BE2C (cell line): ENCODE measurements at regions not wholly inside any gene's neighbourhood (a gene's known extent, or its start where the extent isn't known, plus 50 kb on each side); places are given as distances from the start of the nearest gene placed in this dataset.
"Not testable (repeated sequence)": the region's sequence is repeated elsewhere in the genome, so short reads cannot be mapped to it uniquely, and the experiment has no call there.

Source experiments
- DNase-seq: peaks from one replicate; pipeline ENCODE4 v3.0.0-alpha.2; 2020
- H3K27me3 ChIP-seq: fragments of 250-450 bp; sonication (Bioruptor Pico); 2 replicates; pipeline ENCODE4 v1.5.1; 2020; ENCODE audit warnings: mild to moderate bottlenecking
- H3K36me3 ChIP-seq: fragments of 250-450 bp; sonication (Bioruptor Pico); 2 replicates; pipeline ENCODE4 v1.5.1; 2020; ENCODE audit warnings: mild to moderate bottlenecking
- H3K4me1 ChIP-seq: fragments of 250-450 bp; sonication (Bioruptor Pico); 2 replicates; pipeline ENCODE4 v1.5.1; 2020
- H3K4me3 ChIP-seq: 2 replicates; pipeline ENCODE4 v1.5.1; 2011; ENCODE audit warnings: low read depth, low read length
- H3K9me3 ChIP-seq: fragments of 250-450 bp; sonication (Bioruptor Pico); 2 replicates; pipeline ENCODE4 v1.5.1; 2020
- TF ChIP-seq, protein P1 (sequence below): IDR thresholded peaks from 2 replicates; pipeline ENCODE4 v1.5.1; 2012; ENCODE audit warnings: mild to moderate bottlenecking, low read depth, low read length

DNA sequence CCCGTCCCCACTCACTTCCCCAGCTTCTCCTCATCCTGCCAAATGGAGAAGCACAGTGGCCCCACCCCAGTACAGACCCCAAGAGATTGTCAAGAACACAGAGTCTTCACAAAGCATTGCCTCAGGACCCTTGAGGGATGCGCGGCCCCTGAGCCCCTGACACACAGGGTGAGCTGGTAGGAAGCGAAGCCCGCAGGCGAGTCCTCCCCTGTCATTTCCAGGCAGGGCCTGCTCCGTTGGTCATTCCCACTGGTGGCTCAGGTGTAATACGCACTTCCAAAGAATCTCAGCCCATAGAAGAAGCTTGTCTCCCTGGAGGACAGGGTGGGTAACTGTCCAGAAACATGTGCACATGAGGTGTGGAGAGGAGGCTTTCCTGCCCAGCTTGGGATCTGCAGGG is 404.2 kb downstream of the THBS2 start:
- Histone ChIP-seq H3K4me3 (no peak overlapping the region), H3K27me3 (no peaks in the 10 kb centered on the region), H3K9me3 (no peaks in the 10 kb centered on the region; the same call in 1 of the 2 replicates), H3K4me1 (no peaks in the 10 kb centered on the region), H3K36me3 (no peaks in the 10 kb centered on the region)
- no peak for DNase-seq
- TF ChIP-seq, protein P1, sequence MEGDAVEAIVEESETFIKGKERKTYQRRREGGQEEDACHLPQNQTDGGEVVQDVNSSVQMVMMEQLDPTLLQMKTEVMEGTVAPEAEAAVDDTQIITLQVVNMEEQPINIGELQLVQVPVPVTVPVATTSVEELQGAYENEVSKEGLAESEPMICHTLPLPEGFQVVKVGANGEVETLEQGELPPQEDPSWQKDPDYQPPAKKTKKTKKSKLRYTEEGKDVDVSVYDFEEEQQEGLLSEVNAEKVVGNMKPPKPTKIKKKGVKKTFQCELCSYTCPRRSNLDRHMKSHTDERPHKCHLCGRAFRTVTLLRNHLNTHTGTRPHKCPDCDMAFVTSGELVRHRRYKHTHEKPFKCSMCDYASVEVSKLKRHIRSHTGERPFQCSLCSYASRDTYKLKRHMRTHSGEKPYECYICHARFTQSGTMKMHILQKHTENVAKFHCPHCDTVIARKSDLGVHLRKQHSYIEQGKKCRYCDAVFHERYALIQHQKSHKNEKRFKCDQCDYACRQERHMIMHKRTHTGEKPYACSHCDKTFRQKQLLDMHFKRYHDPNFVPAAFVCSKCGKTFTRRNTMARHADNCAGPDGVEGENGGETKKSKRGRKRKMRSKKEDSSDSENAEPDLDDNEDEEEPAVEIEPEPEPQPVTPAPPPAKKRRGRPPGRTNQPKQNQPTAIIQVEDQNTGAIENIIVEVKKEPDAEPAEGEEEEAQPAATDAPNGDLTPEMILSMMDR = no peak

DNA sequence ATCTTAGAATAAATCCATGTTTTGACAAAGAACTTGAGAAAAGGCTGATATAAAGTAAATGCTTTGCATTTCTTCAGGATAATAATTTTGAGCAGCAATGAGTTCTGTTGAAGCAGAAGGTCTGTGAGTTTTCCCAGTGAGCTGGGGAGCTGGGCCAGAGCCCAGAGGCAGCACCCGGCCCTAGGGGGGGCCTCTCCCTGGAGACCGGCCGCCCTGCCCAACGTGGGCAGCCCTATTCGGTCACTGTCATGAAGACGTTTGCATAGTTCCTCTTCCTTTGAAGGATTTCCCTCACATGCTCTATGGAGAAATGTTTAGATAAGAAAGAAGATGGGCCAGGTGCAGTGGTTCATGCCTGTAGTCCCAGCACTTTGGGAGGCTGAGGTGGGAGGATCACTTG is 404.8 kb downstream of the THBS2 start:
- TF ChIP-seq, protein P1 = no peak
- no peak overlapping the region for H3K4me3 ChIP-seq
- no peaks in the 10 kb centered on the region for H3K27me3 ChIP-seq
- DNase-seq = no peak
- no peaks in the 10 kb centered on the region for H3K4me1 ChIP-seq
- no peaks in the 10 kb centered on the region; the same call in 1 of the 2 replicates for H3K9me3 ChIP-seq
- no peaks in the 10 kb centered on the region for H3K36me3 ChIP-seq

DNA sequence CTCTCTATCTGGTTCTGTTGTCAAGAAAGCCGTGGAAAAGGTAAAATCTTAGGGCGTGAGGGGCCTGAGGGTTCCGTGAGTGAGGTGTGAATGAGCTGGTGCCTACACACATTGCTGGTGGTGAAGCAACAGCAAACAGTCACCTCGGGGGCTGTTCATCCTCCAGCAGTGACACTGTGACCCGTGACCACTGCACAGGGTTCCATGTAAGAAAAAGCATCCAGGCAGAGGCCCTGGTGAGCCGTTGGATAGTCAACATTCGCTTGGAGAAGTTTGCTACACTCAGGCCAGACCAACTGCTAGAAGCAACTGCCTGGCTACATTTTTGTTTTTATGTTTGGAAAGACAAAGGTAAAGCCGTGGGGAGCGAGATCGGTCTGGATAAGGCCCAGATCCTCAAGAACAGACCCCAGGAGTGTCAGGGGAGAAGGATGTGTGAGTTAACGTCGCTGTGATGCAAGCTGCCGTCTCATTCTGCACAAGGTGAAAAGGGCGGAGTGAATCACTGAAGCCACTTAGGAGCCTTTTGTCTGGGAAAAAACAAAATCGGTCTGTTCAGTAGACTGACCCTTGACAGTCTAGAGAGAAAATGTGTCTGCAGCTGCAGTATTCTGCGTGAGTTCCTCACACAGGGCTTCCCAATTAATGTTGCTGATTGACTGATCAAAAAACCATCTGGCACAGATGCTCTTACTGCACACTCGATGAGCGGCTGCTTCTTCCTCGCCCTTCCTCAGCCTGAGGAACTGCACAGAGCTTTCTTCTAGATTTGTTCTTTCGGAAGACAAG is 404.0 kb downstream of the SMOC2 start:
- H3K27me3 ChIP-seq = no peaks in the 10 kb centered on the region
- DNase-seq = no peak
- TF ChIP-seq, protein P1 = no peak
- H3K4me3 ChIP-seq = no peak overlapping the region
- H3K36me3 ChIP-seq = no peaks in the 10 kb centered on the region
- no peaks in the 10 kb centered on the region; the same call in 1 of the 2 replicates for H3K9me3 ChIP-seq
- H3K4me1 ChIP-seq = no peaks in the 10 kb centered on the region

DNA sequence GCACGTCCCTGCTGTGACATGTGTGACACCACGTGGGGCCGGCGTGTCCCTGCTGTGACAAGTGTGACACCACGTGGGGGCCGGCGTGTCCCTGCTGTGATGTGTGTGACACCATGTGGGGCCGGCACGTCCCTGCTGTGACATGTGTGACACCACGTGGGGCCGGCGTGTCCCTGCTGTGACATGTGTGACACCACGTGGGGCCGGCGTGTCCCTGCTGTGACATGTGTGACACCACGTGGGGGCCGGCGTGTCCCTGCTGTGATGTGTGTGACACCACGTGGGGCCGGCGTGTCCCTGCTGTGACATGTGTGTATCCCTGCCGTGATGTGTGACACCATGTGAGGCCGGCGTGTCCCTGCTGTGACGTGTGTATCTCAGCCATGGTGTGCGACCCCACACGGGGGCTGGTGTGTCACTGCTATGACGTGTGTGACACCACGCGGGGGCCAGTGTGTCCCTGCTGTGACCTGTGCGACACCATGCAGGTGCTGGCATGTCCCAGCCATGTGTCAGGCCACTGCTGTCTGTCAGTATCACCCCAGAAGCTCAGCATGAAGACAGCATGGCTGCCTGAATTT is 401.7 kb downstream of the SMOC2 start:
- not testable (repeated sequence) for H3K27me3 ChIP-seq, H3K36me3 ChIP-seq, DNase-seq, H3K4me3 ChIP-seq, H3K4me1 ChIP-seq, H3K9me3 ChIP-seq

DNA sequence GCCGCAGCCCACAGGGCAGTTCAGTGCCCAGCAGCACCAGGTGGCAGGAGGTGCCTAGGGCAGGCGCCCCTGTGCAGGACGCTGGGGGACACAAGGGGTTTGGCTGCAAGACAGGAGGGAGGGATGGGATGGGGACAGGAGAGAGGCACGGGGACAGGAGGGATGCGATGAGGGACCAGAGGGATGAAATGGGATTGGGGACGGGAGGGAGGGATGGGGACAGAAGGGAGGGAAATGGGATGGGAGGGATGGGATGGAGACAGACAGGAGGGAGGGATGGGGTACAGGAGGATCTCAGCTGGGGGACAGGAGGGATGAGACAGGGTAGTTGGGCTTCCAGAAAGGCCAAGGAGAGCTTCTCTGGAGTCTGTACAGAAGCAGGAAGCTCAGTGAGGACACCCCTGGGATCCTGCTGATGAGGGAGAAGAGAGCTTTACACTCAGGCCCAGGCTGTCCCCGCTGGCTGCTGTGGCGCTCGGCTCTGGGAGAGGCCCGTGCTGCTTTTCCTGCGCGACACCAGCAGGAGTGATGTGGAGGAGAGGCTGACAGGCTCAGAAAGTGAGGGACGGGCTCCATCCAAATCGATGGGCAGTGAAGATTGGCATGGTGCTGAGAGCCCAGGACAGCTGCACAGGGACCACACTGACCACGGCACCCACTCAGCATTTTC is 400.8 kb downstream of the SMOC2 start:
- TF ChIP-seq, protein P1 = no peak
- DNase-seq = no peak
- H3K36me3 ChIP-seq = no peaks in the 10 kb centered on the region
- H3K9me3 ChIP-seq = no peaks in the 10 kb centered on the region; the same call in 1 of the 2 replicates
- no peaks in the 10 kb centered on the region for H3K27me3 ChIP-seq
- H3K4me1 ChIP-seq = no peaks in the 10 kb centered on the region
- no peak overlapping the region for H3K4me3 ChIP-seq

DNA sequence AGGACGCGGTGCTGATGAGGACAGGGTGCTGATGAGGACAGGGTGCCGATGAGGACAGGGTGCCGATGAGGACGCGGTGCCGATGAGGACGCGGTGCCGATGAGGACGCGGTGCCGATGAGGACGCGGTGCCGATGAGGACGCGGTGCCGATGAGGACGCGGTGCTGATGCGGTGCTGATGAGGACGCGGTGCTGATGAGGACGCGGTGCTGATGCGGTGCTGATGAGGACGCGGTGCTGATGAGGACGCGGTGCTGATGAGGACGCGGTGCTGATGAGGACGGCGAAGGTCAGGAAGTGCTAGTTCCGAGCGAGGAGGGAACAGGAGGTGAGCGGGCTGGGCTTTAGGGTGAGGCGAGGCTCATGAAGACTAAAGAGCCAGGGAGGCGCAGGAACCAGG is 399.9 kb downstream of the SMOC2 start:
- not testable (repeated sequence) for H3K36me3 ChIP-seq, H3K27me3 ChIP-seq, H3K4me3 ChIP-seq, H3K9me3 ChIP-seq, H3K4me1 ChIP-seq
- peak; percentile 55 for DNase-seq

DNA sequence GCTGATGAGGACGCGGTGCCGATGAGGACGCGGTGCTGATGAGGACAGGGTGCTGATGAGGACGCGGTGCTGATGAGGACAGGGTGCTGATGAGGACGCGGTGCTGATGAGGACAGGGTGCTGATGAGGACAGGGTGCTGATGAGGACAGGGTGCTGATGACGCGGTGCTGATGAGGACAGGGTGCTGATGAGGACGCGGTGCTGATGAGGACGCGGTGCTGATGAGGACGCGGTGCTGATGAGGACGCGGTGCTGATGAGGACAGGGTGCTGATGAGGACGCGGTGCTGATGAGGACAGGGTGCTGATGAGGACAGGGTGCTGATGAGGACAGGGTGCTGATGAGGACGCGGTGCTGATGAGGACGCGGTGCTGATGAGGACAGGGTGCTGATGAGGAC is 399.3 kb downstream of the SMOC2 start:
- H3K4me3 ChIP-seq, H3K4me1 ChIP-seq, H3K36me3 ChIP-seq, H3K9me3 ChIP-seq, H3K27me3 ChIP-seq, DNase-seq: not testable (repeated sequence)
